Keratinocyte (primary cell): ENCODE measurements at regions not wholly inside any gene's neighbourhood (a gene's known extent, or its start where the extent isn't known, plus 50 kb on each side); places are given as distances from the start of the nearest gene placed in this dataset.

Experiments used
- DNase-seq: peaks from one replicate; pipeline ENCODE4 v3.0.0-alpha.2; 2011; ENCODE audit warnings: low read depth, missing footprints, low spot score
- FAIRE-seq: peaks from 2 replicates; lab custom pipeline; 2011; peaks lifted over from hg19 to GRCh38; lab: Jason Lieb, UNC
- H2AFZ ChIP-seq: 2 replicates; pipeline ENCODE4 v1.6.0; 2012; ENCODE audit warnings: low read length, control low read depth, inconsistent platforms; ENCODE audit not compliant: control insufficient read depth
- H3K27ac ChIP-seq: 2 replicates; pipeline ENCODE4 v1.5.1; 2011; ENCODE audit warnings: low read length; ENCODE audit not compliant: control insufficient read depth, insufficient read depth
- H3K27me3 ChIP-seq: 3 replicates; pipeline ENCODE4 v1.6.0; 2011; ENCODE audit warnings: low read length; ENCODE audit not compliant: control insufficient read depth, insufficient read depth; ENCODE audit errors: extremely low read depth
- H3K36me3 ChIP-seq, 2 experiments: 2 replicates in 1 of 2; 3 replicates in 1 of 2; pipeline ENCODE4 v1.5.1; 2011; ENCODE audit warnings: low read length in 2 of 2, mild to moderate bottlenecking in 1 of 2; ENCODE audit not compliant: control insufficient read depth in 2 of 2, insufficient read depth in 2 of 2; ENCODE audit errors: extremely low read depth in 1 of 2
- H3K4me1 ChIP-seq: 3 replicates; pipeline ENCODE4 v1.5.1; 2011; ENCODE audit warnings: low read length; ENCODE audit not compliant: control insufficient read depth, insufficient read depth; ENCODE audit errors: extremely low read depth
- H3K4me2 ChIP-seq: 3 replicates; pipeline ENCODE4 v1.6.0; 2011; ENCODE audit warnings: low read depth, low read length; ENCODE audit not compliant: control insufficient read depth, insufficient read depth; ENCODE audit errors: extremely low read depth
- H3K4me3 ChIP-seq, 3 experiments: fragments of 200-600 bp in 1 of 3; sonication (generic) in 1 of 3; 2 replicates in 2 of 3; 3 replicates in 1 of 3; pipeline ENCODE4 v1.5.1; 2011 to 2016; ENCODE audit warnings: low read length in 3 of 3, mild to moderate bottlenecking in 3 of 3, control low read depth in 2 of 3, inconsistent platforms in 1 of 3, low read depth in 1 of 3, mixed read lengths in 1 of 3, mixed run types in 1 of 3, moderate library complexity in 1 of 3; ENCODE audit not compliant: control insufficient read depth in 2 of 3, insufficient read depth in 2 of 3; ENCODE audit errors: extremely low read depth in 1 of 3
- H3K79me2 ChIP-seq: 2 replicates; pipeline ENCODE4 v1.6.0; 2012; ENCODE audit warnings: low read length; ENCODE audit not compliant: control insufficient read depth, insufficient read depth
- H3K9ac ChIP-seq: 3 replicates; pipeline ENCODE4 v1.6.0; 2011; ENCODE audit warnings: low read length; ENCODE audit not compliant: control insufficient read depth, insufficient read depth; ENCODE audit errors: extremely low read depth
- H3K9me1 ChIP-seq: 3 replicates; pipeline ENCODE4 v1.6.0; 2011; ENCODE audit warnings: low read length; ENCODE audit not compliant: control insufficient read depth, insufficient read depth; ENCODE audit errors: extremely low read depth
- H3K9me3 ChIP-seq: 2 replicates; pipeline ENCODE4 v1.5.1; 2012; ENCODE audit warnings: low read depth, low read length; ENCODE audit not compliant: control insufficient read depth
- H4K20me1 ChIP-seq: 3 replicates; pipeline ENCODE4 v1.6.0; 2011; ENCODE audit warnings: low read length; ENCODE audit not compliant: control insufficient read depth, insufficient read depth; ENCODE audit errors: extremely low read depth
- CTCF ChIP-seq, 3 experiments: IDR thresholded peaks in 1 of 3; conservative IDR thresholded peaks in 1 of 3; optimal IDR thresholded peaks in 1 of 3; 2 replicates in 2 of 3; 3 replicates in 1 of 3; pipeline versions ENCODE3 to v1.5.1; 2011; ENCODE audit warnings: low read length in 3 of 3, mild to moderate bottlenecking in 3 of 3, moderate library complexity in 2 of 3, control low read depth in 1 of 3, inconsistent platforms in 1 of 3; ENCODE audit not compliant: insufficient read depth in 2 of 3; ENCODE audit errors: extremely low read depth in 1 of 3
- EZH2 ChIP-seq: IDR thresholded peaks from one replicate; pipeline ENCODE4 v1.6.1; 2012; ENCODE audit warnings: inconsistent platforms, mild to moderate bottlenecking, low read length, moderate library complexity
- dilution Hi-C: fragments of 300-500 bp; cut with MboI; formaldehyde crosslinking; loops from one replicate; pipeline ENCODE4 v1.7.0; 2020; ENCODE audit warnings: low sequenced_read_pairs; ENCODE audit not compliant: extremely low pct_ligation_motif_present

DNA sequence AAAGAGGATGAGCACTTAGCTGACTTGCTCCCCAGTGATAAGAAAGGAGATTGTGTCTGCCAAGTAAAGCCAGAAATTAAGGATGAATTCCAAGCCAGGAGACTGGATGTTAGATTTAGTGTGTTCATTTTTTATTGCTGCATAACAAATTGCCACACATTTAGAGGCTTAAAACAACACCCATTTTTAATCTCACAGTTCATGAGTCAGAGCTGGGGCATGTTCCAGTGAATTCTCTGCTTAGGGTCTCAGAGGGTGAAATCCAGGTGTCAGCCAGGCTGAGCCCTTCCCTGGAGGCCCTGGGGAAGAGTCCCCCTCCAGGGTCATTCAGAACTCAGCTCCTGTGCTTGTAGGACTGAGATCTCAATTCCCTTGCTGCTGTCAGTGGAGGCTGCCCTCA is 352.8 kb downstream of the BUD13 start:
- Histone ChIP-seq H3K4me1 (peaks cover 5% of the 10 kb centered on the region), H3K9me1 (no peaks in the 10 kb centered on the region), H3K79me2 (no peaks in the 10 kb centered on the region), H2AFZ (no peak overlapping the region), H3K9ac (no peak overlapping the region), H3K4me3 (no peak overlapping the region), H3K27me3 (no peaks in the 10 kb centered on the region), H4K20me1 (no peaks in the 10 kb centered on the region), H3K9me3 (peaks cover 6% of the 10 kb centered on the region), H3K4me2 (no peak overlapping the region), H3K27ac (no peak overlapping the region), H3K36me3 (no peaks in the 10 kb centered on the region)
- dilution Hi-C loops, result no loop called here
- DNase-seq (no peak), FAIRE-seq (no peak)
- TF ChIP-seq CTCF (optimal IDR thresholded peaks at IDR 0.05 in 1 of 3, IDR thresholded peaks at IDR 0.05 in 1 of 3, conservative IDR thresholded peaks at IDR 0.05 in 1 of 3; ENCODE audit: extremely low read depth in 1 of 3, insufficient read depth in 2 of 3, low read length in 3 of 3) (no peak), EZH2 (no peak)

DNA sequence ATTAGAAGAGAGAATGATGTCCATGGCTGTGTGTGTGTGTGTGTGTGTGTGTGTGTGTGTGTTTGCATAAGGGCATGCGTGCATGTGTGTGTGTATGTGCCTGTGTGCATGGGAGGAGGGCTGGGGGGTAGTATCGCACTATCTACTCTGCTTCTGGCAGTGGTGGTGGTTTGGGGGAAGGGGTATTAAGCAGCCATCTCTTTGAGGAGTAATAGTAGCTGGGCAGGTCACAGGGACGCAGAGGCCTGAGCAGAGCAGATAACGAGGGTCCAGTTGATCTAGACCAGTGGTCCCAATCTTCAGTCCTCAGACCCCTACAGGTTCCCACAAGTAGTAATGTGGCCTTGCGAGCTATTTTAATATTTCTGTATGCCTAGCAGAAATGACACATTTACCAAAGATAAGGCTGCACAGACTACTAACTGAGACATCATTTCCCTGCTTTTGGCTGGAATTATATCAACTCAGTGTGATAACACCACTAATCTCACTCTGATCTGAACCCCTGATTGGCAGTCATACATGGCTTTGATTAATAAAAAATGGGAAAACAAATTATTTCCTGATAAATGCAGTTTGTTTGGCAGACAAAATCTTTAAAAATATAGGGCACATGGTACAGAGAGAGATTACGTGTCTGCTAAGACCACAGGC is 354.3 kb downstream of the BUD13 start:
- Histone ChIP-seq H3K27ac (no peak overlapping the region), H3K9me1 (no peaks in the 10 kb centered on the region), H3K4me2 (no peak overlapping the region), H3K4me1 (peaks cover 5% of the 10 kb centered on the region), H2AFZ (no peak overlapping the region), H3K27me3 (no peaks in the 10 kb centered on the region), H3K79me2 (no peaks in the 10 kb centered on the region), H3K36me3 (no peaks in the 10 kb centered on the region), H3K9me3 (peaks cover 6% of the 10 kb centered on the region), H3K4me3 (no peak overlapping the region), H4K20me1 (no peaks in the 10 kb centered on the region), H3K9ac (no peak overlapping the region)
- TF ChIP-seq CTCF (optimal IDR thresholded peaks at IDR 0.05 in 1 of 3, IDR thresholded peaks at IDR 0.05 in 1 of 3, conservative IDR thresholded peaks at IDR 0.05 in 1 of 3; ENCODE audit: extremely low read depth in 1 of 3, insufficient read depth in 2 of 3, low read length in 3 of 3), result no peak
- no peak for TF ChIP-seq EZH2
- no peak for FAIRE-seq
- dilution Hi-C loops, result no loop called here
- DNase-seq, result no peak
